ENCODE measurements at regions not wholly inside any gene's neighbourhood (a gene's known extent, or its start where the extent isn't known, plus 50 kb on each side); places are given as distances from the start of the nearest gene placed in this dataset.

DNA sequence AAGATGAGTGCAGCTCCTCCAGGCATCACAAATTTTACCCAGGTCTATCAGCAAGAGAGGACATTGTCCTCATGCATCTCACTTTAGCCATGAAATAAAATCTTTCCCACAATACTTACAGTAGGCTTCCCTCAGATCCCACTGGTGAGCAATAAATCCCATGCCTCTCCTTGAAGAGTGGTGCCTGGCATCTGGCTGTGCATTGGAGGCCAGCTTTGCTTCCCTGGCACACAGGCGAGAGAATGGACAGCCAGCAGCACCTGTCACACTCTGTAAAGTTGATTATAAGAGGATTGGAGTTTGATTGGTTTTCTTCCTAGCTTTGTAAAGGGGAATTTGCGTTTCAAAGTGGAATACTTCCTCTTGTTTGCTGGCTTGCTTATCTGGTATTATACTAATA, 1153.9 kb downstream of the AACS start:
- Histone ChIP-seq H3K4me3 (ENCODE audit: low read length) (no peak overlapping the region), H3K27me3 (ENCODE audit: control insufficient read depth, insufficient read depth, low read length) (no peaks in the 10 kb centered on the region), H3K4me1 (ENCODE audit: control insufficient read depth, insufficient read depth, low read length) (no peaks in the 10 kb centered on the region), H3K36me3 (ENCODE audit: control insufficient read depth, insufficient read depth, low read length) (no peaks in the 10 kb centered on the region), H3K9ac (ENCODE audit: low read length) (no peak overlapping the region), H3K27ac (ENCODE audit: low read depth, low read length) (no peak overlapping the region)

DNA sequence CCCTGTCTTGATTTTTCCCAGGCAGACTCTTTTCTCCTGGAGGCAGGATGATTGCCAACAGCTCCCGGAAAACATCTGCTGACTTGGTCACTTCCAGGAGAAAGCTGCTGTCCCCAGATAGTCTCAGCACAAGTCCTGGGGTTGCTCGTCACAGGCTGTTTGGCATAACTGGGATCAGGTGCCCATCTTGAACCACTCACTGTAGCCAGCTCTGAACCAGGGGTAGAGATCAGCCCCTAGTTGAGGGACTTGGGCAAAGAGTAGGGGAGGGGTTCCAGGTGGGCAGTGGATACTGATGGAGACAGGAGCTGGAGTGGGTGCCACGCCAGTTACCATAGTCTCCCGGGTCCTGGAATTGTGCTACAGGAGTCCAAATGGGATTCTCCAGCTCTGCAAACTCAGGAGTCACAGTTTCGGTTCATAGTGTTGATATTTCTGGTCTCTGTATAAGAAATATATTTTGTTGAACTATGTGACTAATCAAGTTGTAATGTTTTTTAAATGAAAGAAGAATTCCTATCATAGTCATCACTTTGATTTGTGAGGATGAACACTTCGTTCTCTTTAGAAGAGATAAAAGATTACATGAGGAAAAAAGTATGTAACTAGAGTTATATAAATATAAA, 1154.5 kb downstream of the AACS start:
- H3K4me1 ChIP-seq (ENCODE audit: control insufficient read depth, insufficient read depth, low read length): no peaks in the 10 kb centered on the region
- H3K27ac ChIP-seq (ENCODE audit: low read depth, low read length): no peak overlapping the region
- H3K27me3 ChIP-seq (ENCODE audit: control insufficient read depth, insufficient read depth, low read length): no peaks in the 10 kb centered on the region
- H3K36me3 ChIP-seq (ENCODE audit: control insufficient read depth, insufficient read depth, low read length): no peaks in the 10 kb centered on the region
- no peak overlapping the region for H3K4me3 ChIP-seq (ENCODE audit: low read length)
- no peak overlapping the region for H3K9ac ChIP-seq (ENCODE audit: low read length)

GRCh38 chr12:126224032-126224431, 1158.8 kb downstream of the AACS start:
- Histone ChIP-seq H3K9ac (ENCODE audit: low read length) (no peak overlapping the region), H3K4me3 (ENCODE audit: low read length) (no peak overlapping the region)

DNA sequence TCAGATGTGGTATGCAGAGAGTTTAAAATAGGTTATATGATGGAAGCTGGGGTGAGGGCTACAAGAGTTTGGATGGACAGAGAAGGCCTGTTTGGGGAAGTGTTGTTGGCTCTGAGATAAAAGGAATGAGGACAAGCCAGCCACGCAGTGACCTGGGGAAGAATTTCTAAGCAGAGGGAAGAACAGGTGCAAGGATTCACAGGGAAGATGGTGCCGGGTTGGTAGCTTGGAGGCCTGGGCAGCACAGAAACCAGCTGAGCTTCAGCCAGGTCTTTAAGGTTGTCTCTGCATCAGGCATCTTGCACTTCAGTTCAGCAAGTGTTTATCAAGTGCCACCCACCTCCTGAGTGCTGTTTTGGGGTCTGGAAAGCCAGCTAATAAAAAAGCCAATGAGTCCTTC, 1163.7 kb downstream of the AACS start:
- H3K4me3 ChIP-seq (ENCODE audit: low read length): no peak overlapping the region
- H3K27ac ChIP-seq (ENCODE audit: low read depth, low read length): no peak overlapping the region
- no peak overlapping the region for H3K9ac ChIP-seq (ENCODE audit: low read length)
- no peaks in the 10 kb centered on the region for H3K4me1 ChIP-seq (ENCODE audit: control insufficient read depth, insufficient read depth, low read length)
- no peaks in the 10 kb centered on the region for H3K36me3 ChIP-seq (ENCODE audit: control insufficient read depth, insufficient read depth, low read length)
- no peaks in the 10 kb centered on the region for H3K27me3 ChIP-seq (ENCODE audit: control insufficient read depth, insufficient read depth, low read length)

More at GRCh38 chr12:126224032-126224431, 1158.8 kb downstream of the AACS start:
- Histone ChIP-seq H3K27me3 (ENCODE audit: control insufficient read depth, insufficient read depth, low read length) (no peaks in the 10 kb centered on the region), H3K4me1 (ENCODE audit: control insufficient read depth, insufficient read depth, low read length) (no peaks in the 10 kb centered on the region), H3K36me3 (ENCODE audit: control insufficient read depth, insufficient read depth, low read length) (no peaks in the 10 kb centered on the region), H3K27ac (ENCODE audit: low read depth, low read length) (no peak overlapping the region)

DNA sequence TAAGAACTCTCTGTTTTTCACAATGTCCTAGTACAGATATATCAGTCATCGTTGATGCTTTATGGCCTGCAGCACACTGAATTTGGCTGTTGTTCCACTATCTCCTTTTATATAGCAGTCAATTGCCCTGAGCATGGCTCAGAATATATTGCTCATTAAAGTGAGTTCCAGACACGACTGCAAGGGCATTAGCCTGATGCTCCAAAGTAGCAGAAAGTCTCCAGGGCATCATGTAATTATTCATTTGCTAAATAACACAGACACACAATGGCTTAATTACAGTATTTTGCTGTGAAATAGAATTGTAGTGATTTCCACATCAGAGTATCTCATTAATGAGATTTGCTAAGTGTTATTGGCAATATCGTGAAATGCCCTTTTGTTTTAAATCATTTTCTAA, 1167.5 kb downstream of the AACS start:
- Histone ChIP-seq H3K4me3 (ENCODE audit: low read length) (no peak overlapping the region), H3K9ac (ENCODE audit: low read length) (no peak overlapping the region), H3K27ac (ENCODE audit: low read depth, low read length) (no peak overlapping the region), H3K27me3 (ENCODE audit: control insufficient read depth, insufficient read depth, low read length) (no peaks in the 10 kb centered on the region), H3K36me3 (ENCODE audit: control insufficient read depth, insufficient read depth, low read length) (no peaks in the 10 kb centered on the region), H3K4me1 (ENCODE audit: control insufficient read depth, insufficient read depth, low read length) (no peaks in the 10 kb centered on the region)

DNA sequence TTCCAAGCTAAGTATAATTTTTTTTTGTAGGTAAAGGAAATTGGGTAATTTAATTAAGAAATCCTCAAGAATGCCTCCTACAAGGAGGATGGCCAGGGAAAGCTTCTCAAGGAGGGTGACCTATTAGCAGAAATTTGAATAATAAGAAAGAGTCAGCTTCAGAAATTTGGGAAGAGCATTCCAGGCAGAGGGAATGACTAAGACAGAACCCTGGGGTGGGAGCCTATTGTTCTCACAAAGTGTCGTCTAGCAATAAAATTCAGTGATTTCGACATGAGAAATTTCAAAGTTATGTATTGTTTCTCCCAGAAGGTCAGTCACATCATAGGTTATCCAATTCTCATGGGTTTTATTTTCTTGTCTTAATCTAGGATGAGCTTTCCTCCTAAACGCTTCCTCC, 1168.4 kb downstream of the AACS start:
- H3K27me3 ChIP-seq (ENCODE audit: control insufficient read depth, insufficient read depth, low read length): no peaks in the 10 kb centered on the region
- H3K9ac ChIP-seq (ENCODE audit: low read length): no peak overlapping the region
- no peaks in the 10 kb centered on the region for H3K4me1 ChIP-seq (ENCODE audit: control insufficient read depth, insufficient read depth, low read length)
- no peaks in the 10 kb centered on the region for H3K36me3 ChIP-seq (ENCODE audit: control insufficient read depth, insufficient read depth, low read length)
- H3K4me3 ChIP-seq (ENCODE audit: low read length): no peak overlapping the region
- no peak overlapping the region for H3K27ac ChIP-seq (ENCODE audit: low read depth, low read length)

DNA sequence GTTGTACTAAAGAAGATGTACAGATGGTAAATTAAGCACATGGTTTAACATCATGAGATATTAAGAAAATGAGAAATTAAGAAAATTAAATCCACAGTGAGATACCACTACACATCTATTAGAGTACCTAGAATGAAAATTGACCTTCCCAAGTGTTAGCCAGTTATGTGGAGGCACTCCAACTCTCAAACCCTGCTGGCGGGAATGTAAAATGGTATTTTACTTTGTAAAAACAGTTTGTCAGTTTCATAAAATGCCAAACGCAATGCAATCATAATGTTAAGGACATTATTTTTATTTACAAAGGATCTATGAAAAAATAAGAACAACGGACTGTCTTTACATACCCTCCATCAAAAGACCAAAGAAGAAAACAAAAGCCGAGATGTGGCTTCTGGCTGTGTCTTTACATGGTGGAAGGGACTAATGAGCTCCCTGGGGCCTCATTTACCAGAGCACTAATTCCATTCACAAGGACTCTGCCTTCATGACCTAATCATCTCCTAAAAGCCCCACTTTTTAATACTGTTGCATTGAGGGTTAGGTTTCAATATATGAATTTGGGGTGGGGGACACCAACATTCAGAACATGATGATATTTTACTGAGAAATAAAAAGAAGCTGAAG, 1178.7 kb downstream of the AACS start:
- no peaks in the 10 kb centered on the region for H3K36me3 ChIP-seq (ENCODE audit: control insufficient read depth, insufficient read depth, low read length)
- no peak overlapping the region for H3K9ac ChIP-seq (ENCODE audit: low read length)
- H3K4me1 ChIP-seq (ENCODE audit: control insufficient read depth, insufficient read depth, low read length): no peaks in the 10 kb centered on the region
- H3K27ac ChIP-seq (ENCODE audit: low read depth, low read length): no peak overlapping the region
- no peaks in the 10 kb centered on the region for H3K27me3 ChIP-seq (ENCODE audit: control insufficient read depth, insufficient read depth, low read length)
- H3K4me3 ChIP-seq (ENCODE audit: low read length): no peak overlapping the region

DNA sequence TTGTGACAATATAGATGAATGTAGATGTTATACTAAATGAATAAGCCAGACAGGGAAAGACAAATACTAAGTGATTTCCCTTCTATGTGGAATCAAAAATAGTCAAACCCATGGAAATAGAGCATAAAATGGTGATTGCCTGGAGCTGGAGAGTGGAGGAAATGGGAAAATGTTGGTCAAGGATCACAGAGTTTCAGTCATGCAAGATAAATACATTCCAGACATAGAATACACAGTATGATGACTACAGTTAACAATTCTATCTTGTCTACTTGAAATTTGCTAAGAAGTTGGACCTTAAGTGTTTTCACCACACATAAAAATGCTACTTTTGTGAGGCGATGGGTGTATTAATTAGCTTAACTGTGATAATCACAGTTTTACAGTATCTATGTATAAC, 1182.7 kb downstream of the AACS start:
- H3K9ac ChIP-seq (ENCODE audit: low read length): no peak overlapping the region
- no peak overlapping the region for H3K27ac ChIP-seq (ENCODE audit: low read depth, low read length)
- no peaks in the 10 kb centered on the region for H3K4me1 ChIP-seq (ENCODE audit: control insufficient read depth, insufficient read depth, low read length)
- H3K36me3 ChIP-seq (ENCODE audit: control insufficient read depth, insufficient read depth, low read length): no peaks in the 10 kb centered on the region
- H3K4me3 ChIP-seq (ENCODE audit: low read length): no peak overlapping the region
- H3K27me3 ChIP-seq (ENCODE audit: control insufficient read depth, insufficient read depth, low read length): no peaks in the 10 kb centered on the region

- Histone ChIP-seq H3K36me3 (ENCODE audit: control insufficient read depth, insufficient read depth, low read length) (no peaks in the 10 kb centered on the region), H3K4me3 (ENCODE audit: low read length) (no peak overlapping the region), H3K27me3 (ENCODE audit: control insufficient read depth, insufficient read depth, low read length) (no peaks in the 10 kb centered on the region), H3K27ac (ENCODE audit: low read depth, low read length) (no peak overlapping the region), H3K9ac (ENCODE audit: low read length) (no peak overlapping the region), H3K4me1 (ENCODE audit: control insufficient read depth, insufficient read depth, low read length) (no peaks in the 10 kb centered on the region)
Observed at GRCh38 chr12:126248871-126249403, 1183.7 kb downstream of the AACS start.

GRCh38 chr12:126258190-126258589, 1193.0 kb downstream of the AACS start:
- Histone ChIP-seq H3K36me3 (ENCODE audit: control insufficient read depth, insufficient read depth, low read length) (no peaks in the 10 kb centered on the region), H3K27ac (ENCODE audit: low read depth, low read length) (no peak overlapping the region), H3K27me3 (ENCODE audit: control insufficient read depth, insufficient read depth, low read length) (no peaks in the 10 kb centered on the region), H3K4me1 (ENCODE audit: control insufficient read depth, insufficient read depth, low read length) (no peaks in the 10 kb centered on the region), H3K9ac (ENCODE audit: low read length) (no peak overlapping the region), H3K4me3 (ENCODE audit: low read length) (no peak overlapping the region)

DNA sequence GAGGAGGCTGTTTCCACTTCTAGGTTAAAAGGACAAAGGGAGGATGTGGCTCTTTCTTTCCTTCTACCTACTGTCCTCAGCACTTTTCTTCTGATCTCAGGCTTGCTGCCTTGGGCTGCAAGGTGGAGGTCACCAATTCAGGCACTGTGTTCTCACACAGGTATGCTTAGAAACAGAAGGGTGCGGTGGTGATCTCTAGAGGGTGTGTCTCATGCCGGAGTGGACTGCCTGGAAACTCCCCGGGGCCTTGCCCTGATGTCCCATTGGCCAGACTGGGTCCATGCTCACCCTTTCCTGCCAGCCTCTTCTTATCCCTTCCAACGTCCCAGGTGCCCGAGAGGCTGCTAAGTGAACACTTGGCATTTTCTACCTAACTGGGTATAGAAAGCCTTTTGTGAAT, 1197.6 kb downstream of the AACS start:
- Histone ChIP-seq H3K36me3 (ENCODE audit: control insufficient read depth, insufficient read depth, low read length) (no peaks in the 10 kb centered on the region), H3K27ac (ENCODE audit: low read depth, low read length) (no peak overlapping the region), H3K27me3 (ENCODE audit: control insufficient read depth, insufficient read depth, low read length) (no peaks in the 10 kb centered on the region), H3K9ac (ENCODE audit: low read length) (no peak overlapping the region), H3K4me3 (ENCODE audit: low read length) (no peak overlapping the region), H3K4me1 (ENCODE audit: control insufficient read depth, insufficient read depth, low read length) (no peaks in the 10 kb centered on the region)

DNA sequence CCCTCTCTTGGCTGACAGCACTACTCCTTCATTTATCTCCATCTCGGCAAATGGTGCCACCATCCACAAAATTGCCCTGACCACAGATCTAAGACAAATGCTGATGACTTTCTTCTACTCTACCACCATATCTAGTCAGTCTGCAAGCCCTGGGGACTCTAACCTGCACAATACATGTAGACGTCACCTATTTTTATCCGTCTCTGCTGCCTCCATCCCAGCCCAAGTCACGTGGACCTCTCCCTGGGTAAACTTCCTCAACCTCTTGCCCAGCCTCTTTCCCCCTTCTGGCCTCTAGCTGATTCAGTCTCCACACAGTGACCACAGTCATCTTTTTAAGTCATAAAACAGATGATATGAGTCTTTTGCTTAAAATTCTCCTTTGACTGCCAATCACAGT, 1203.0 kb downstream of the AACS start:
- Histone ChIP-seq H3K9ac (ENCODE audit: low read length) (no peak overlapping the region), H3K36me3 (ENCODE audit: control insufficient read depth, insufficient read depth, low read length) (no peaks in the 10 kb centered on the region), H3K27me3 (ENCODE audit: control insufficient read depth, insufficient read depth, low read length) (no peaks in the 10 kb centered on the region), H3K4me1 (ENCODE audit: control insufficient read depth, insufficient read depth, low read length) (no peaks in the 10 kb centered on the region), H3K27ac (ENCODE audit: low read depth, low read length) (no peak overlapping the region), H3K4me3 (ENCODE audit: low read length) (no peak overlapping the region)

DNA sequence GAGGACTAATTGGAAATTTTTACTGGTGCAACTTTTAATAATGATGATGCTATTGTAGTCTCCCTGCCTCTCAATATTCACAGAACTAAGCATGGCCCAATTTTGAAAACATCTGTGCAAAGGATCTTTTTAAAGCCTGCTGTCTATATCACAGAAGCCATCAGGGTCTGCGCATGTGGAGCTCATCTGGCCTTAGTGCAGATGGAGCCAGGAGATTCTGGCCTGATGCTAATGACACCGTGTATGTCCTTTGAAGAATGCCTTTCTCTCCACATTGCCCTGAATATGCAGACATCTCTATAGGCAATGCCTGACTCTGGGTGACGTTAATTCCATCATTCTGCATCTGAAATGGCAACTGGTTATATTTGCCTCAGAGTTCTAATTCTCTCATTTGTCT, 1205.9 kb downstream of the AACS start:
- Histone ChIP-seq H3K36me3 (ENCODE audit: control insufficient read depth, insufficient read depth, low read length) (no peaks in the 10 kb centered on the region), H3K9ac (ENCODE audit: low read length) (no peak overlapping the region), H3K27me3 (ENCODE audit: control insufficient read depth, insufficient read depth, low read length) (no peaks in the 10 kb centered on the region), H3K27ac (ENCODE audit: low read depth, low read length) (no peak overlapping the region), H3K4me1 (ENCODE audit: control insufficient read depth, insufficient read depth, low read length) (no peaks in the 10 kb centered on the region), H3K4me3 (ENCODE audit: low read length) (no peak overlapping the region)

Measured in rectal smooth muscle tissue (tissue), 1 donor.